Neural progenitor cell (in vitro differentiated cells): ENCODE measurements at regions not wholly inside any gene's neighbourhood (a gene's known extent, or its start where the extent isn't known, plus 50 kb on each side); places are given as distances from the start of the nearest gene placed in this dataset.
"Not testable (repeated sequence)": the region's sequence is repeated elsewhere in the genome, so short reads cannot be mapped to it uniquely, and the experiment has no call there.

Experiments
- DNase-seq: peaks from one replicate; pipeline ENCODE4 v3.0.0-alpha.2; 2016; ENCODE audit warnings: low spot score
- H2AFZ ChIP-seq: fragments of 200-600 bp; sonication (generic); replicated peaks from 2 replicates; pipeline ENCODE4 v1.6.1; 2016; ENCODE audit warnings: antibody characterized with exemption
- H3F3A ChIP-seq: fragments of 200-600 bp; sonication (generic); 2 replicates; pipeline ENCODE4 v1.6.1; 2016; ENCODE audit warnings: antibody characterized with exemption, low read depth
- H3K27ac ChIP-seq: fragments of 200-600 bp; sonication (generic); 2 replicates; pipeline ENCODE4 v1.5.1; 2016; ENCODE audit warnings: mild to moderate bottlenecking
- H3K27me3 ChIP-seq: fragments of 200-600 bp; sonication (generic); 2 replicates; pipeline ENCODE4 v1.6.1; 2016; ENCODE audit warnings: mild to moderate bottlenecking, moderate library complexity
- H3K36me3 ChIP-seq: fragments of 200-600 bp; sonication (generic); 2 replicates; pipeline ENCODE4 v1.5.1; 2016
- H3K4me1 ChIP-seq: fragments of 200-600 bp; sonication (generic); 2 replicates; pipeline ENCODE4 v1.6.1; 2016; ENCODE audit warnings: mixed run types
- H3K4me2 ChIP-seq: fragments of 200-600 bp; sonication (generic); 2 replicates; pipeline ENCODE4 v1.6.1; 2016
- H3K4me3 ChIP-seq: fragments of 200-600 bp; sonication (generic); 2 replicates; pipeline ENCODE4 v1.5.1; 2016
- H3K79me2 ChIP-seq: fragments of 200-600 bp; sonication (generic); 2 replicates; pipeline ENCODE4 v1.6.1; 2016; ENCODE audit warnings: low read depth
- H3K9ac ChIP-seq: fragments of 200-600 bp; sonication (generic); 2 replicates; pipeline ENCODE4 v1.6.1; 2016
- H3K9me3 ChIP-seq: fragments of 200-600 bp; sonication (generic); 2 replicates; pipeline ENCODE4 v1.5.1; 2016; ENCODE audit warnings: low read depth
- H4K20me1 ChIP-seq: fragments of 200-600 bp; sonication (generic); 2 replicates; pipeline ENCODE4 v1.6.1; 2016; ENCODE audit warnings: low read depth
- H3K27ac Mint-ChIP-seq: 3 replicates; pipeline ENCODE4 v1.8.0; 2021; ENCODE audit warnings: mixed read lengths
- H3K27me3 Mint-ChIP-seq: 2 replicates; pipeline ENCODE4 v1.8.0; 2022; ENCODE audit warnings: low read depth, mild to moderate bottlenecking, inconsistent platforms, moderate library complexity, mixed read lengths; ENCODE audit not compliant: insufficient read depth
- H3K36me3 Mint-ChIP-seq: 3 replicates; pipeline ENCODE4 v1.8.0; 2021; ENCODE audit warnings: mixed read lengths
- H3K4me1 Mint-ChIP-seq: 3 replicates; pipeline ENCODE4 v1.8.0; 2021; ENCODE audit warnings: mixed read lengths
- H3K4me3 Mint-ChIP-seq: 3 replicates; pipeline ENCODE4 v1.8.0; 2021; ENCODE audit warnings: mild to moderate bottlenecking, moderate library complexity, mixed read lengths
- H3K9me3 Mint-ChIP-seq: 3 replicates; pipeline ENCODE4 v1.8.0; 2020; ENCODE audit warnings: mixed read lengths
- EZH2 ChIP-seq: fragments of 200-600 bp; sonication (generic); IDR thresholded peaks from 2 replicates; pipeline ENCODE4 v1.6.1; 2017; ENCODE audit warnings: antibody characterized with exemption, mild to moderate bottlenecking, moderate library complexity
- EZH2phosphoT487 ChIP-seq: fragments of 200-600 bp; sonication (generic); IDR thresholded peaks from 2 replicates; pipeline ENCODE4 v1.6.1; 2017; ENCODE audit warnings: antibody characterized with exemption
- TF ChIP-seq, protein P1 (sequence below): fragments of 200-600 bp; sonication (generic); IDR thresholded peaks from 2 replicates; pipeline ENCODE4 v1.5.1; 2017; ENCODE audit warnings: antibody characterized with exemption, mild to moderate bottlenecking

DNA sequence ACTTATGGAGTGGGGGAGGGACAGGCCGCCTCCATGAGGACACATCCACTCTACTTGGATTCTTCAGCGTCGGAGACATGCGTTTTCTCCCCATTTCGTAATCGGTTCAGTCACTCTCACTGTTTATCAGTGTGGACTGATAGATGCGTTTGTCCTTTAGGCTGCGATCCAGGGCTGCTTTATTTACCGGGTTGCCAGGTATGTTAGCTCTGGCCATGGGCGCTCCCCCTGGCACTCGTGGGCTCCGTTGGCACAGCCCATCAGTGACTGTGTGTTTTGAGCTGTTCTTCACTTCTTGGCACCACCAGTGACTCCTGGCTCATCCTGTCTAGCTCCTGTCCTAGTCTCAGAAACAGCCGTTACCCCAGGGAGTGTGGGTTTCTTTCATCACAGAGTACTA is 1203.3 kb downstream of the BRD1 start:
- no peak overlapping the region for H3K9ac ChIP-seq
- no peaks in the 10 kb centered on the region for H3K9me3 ChIP-seq
- peaks cover 4% of the 10 kb centered on the region for H3K27me3 Mint-ChIP-seq
- peaks cover 2% of the 10 kb centered on the region for H3F3A ChIP-seq
- H3K4me3 Mint-ChIP-seq, result no peak overlapping the region
- H3K79me2 ChIP-seq, result peaks cover 16% of the 10 kb centered on the region
- no peak for TF ChIP-seq EZH2phosphoT487
- TF ChIP-seq, protein P1, sequence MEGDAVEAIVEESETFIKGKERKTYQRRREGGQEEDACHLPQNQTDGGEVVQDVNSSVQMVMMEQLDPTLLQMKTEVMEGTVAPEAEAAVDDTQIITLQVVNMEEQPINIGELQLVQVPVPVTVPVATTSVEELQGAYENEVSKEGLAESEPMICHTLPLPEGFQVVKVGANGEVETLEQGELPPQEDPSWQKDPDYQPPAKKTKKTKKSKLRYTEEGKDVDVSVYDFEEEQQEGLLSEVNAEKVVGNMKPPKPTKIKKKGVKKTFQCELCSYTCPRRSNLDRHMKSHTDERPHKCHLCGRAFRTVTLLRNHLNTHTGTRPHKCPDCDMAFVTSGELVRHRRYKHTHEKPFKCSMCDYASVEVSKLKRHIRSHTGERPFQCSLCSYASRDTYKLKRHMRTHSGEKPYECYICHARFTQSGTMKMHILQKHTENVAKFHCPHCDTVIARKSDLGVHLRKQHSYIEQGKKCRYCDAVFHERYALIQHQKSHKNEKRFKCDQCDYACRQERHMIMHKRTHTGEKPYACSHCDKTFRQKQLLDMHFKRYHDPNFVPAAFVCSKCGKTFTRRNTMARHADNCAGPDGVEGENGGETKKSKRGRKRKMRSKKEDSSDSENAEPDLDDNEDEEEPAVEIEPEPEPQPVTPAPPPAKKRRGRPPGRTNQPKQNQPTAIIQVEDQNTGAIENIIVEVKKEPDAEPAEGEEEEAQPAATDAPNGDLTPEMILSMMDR, result no peak
- TF ChIP-seq EZH2, result no peak
- no peaks in the 10 kb centered on the region for H3K36me3 ChIP-seq
- H3K4me1 Mint-ChIP-seq, result peaks cover 34% of the 10 kb centered on the region
- H2AFZ ChIP-seq, result no peak overlapping the region
- peaks cover 4% of the 10 kb centered on the region for H3K36me3 Mint-ChIP-seq
- no peak overlapping the region for H3K27ac ChIP-seq
- H3K27me3 ChIP-seq, result no peaks in the 10 kb centered on the region
- H4K20me1 ChIP-seq, result peaks cover 27% of the 10 kb centered on the region
- no peak overlapping the region for H3K4me3 ChIP-seq
- H3K9me3 Mint-ChIP-seq, result no peaks in the 10 kb centered on the region
- no peak overlapping the region for H3K4me2 ChIP-seq
- peak overlapping the region; percentile 53 for H3K27ac Mint-ChIP-seq
- no peak for DNase-seq
- H3K4me1 ChIP-seq, result peaks cover 23% of the 10 kb centered on the region

DNA sequence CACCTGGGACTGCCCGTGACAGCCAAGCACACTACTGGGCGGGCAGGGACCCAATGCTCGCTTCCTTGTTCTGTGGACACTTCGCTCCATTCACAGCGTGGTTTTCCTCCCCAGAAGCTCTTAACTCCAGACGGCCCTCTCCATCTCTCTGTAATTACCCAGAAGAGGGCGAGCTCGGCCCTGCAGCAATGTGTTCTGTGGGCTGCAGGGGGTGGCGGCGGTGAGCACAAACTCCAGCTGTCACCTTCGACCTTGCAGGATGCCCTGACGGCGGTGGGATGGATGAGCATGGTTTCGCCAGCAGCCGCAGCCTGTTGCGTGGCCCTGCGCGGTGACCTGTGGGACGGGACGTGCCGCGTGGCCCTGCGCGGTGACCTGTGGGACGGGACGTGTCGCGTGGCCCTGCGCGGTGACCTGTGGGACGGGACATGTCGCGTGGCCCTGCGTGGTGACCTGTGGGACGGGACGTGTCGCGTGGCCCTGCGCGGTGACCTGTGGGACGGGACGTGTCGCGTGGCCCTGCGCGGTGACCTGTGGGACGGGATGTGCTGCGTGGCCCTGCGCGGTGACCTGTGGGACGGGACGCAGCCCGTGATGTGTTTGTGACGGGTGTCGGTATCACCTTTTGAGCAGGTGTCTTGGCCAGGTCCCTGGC is 1204.7 kb downstream of the BRD1 start:
- no peaks in the 10 kb centered on the region for H3F3A ChIP-seq
- Mint-ChIP-seq H3K9me3 (no peaks in the 10 kb centered on the region), H3K4me3 (no peak overlapping the region), H3K27ac (no peak overlapping the region), H3K27me3 (peaks cover 7% of the 10 kb centered on the region), H3K4me1 (peaks cover 28% of the 10 kb centered on the region), H3K36me3 (peaks cover 4% of the 10 kb centered on the region)
- H3K27ac ChIP-seq, result no peak overlapping the region
- no peak overlapping the region for H3K4me3 ChIP-seq
- H3K27me3 ChIP-seq, result no peaks in the 10 kb centered on the region
- no peaks in the 10 kb centered on the region for H3K9me3 ChIP-seq
- no peaks in the 10 kb centered on the region for H3K36me3 ChIP-seq
- H3K4me1 ChIP-seq, result peaks cover 10% of the 10 kb centered on the region
- no peak overlapping the region for H3K4me2 ChIP-seq
- peaks cover 10% of the 10 kb centered on the region for H3K79me2 ChIP-seq
- no peak overlapping the region for H3K9ac ChIP-seq
- no peak for DNase-seq
- H4K20me1 ChIP-seq, result peaks cover 21% of the 10 kb centered on the region
- TF ChIP-seq EZH2, result no peak
- TF ChIP-seq, protein P1, result no peak
- no peak for TF ChIP-seq EZH2phosphoT487
- H2AFZ ChIP-seq, result no peak overlapping the region

DNA sequence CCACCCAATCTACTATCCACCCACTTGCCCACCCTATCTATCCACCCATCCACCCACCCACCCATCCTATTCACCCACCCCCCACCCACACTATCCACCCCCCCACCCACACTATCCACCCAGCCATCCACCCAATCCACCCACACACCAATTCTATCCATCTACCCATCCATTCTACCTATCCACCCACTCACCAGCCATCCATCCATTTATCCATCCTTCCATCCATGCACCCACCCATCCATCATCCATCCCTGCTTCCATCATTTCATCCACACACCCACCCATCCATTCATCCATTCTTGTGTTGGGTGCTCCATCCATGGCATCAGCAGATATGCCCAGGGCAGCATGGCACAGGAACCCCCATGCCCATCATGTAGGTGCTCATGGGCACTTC is 1206.6 kb downstream of the BRD1 start:
- Histone ChIP-seq H3K9me3 (no peaks in the 10 kb centered on the region), H3K79me2 (no peaks in the 10 kb centered on the region), H3F3A (no peaks in the 10 kb centered on the region), H3K4me1 (peaks cover under 1% of the 10 kb centered on the region), H3K4me2 (no peak overlapping the region), H3K9ac (no peak overlapping the region), H2AFZ (no peak overlapping the region), H3K36me3 (no peaks in the 10 kb centered on the region), H4K20me1 (peaks cover 14% of the 10 kb centered on the region), H3K27ac (no peak overlapping the region), H3K4me3 (no peak overlapping the region), H3K27me3 (no peaks in the 10 kb centered on the region)
- peaks cover 7% of the 10 kb centered on the region for H3K27me3 Mint-ChIP-seq
- H3K27ac Mint-ChIP-seq, result no peak overlapping the region
- H3K9me3 Mint-ChIP-seq, result no peaks in the 10 kb centered on the region
- H3K4me1 Mint-ChIP-seq, result peaks cover 17% of the 10 kb centered on the region
- no peak overlapping the region for H3K4me3 Mint-ChIP-seq
- TF ChIP-seq, protein P1, result no peak
- TF ChIP-seq EZH2phosphoT487, result no peak
- TF ChIP-seq EZH2, result no peak
- peaks cover under 1% of the 10 kb centered on the region for H3K36me3 Mint-ChIP-seq
- DNase-seq, result no peak

DNA sequence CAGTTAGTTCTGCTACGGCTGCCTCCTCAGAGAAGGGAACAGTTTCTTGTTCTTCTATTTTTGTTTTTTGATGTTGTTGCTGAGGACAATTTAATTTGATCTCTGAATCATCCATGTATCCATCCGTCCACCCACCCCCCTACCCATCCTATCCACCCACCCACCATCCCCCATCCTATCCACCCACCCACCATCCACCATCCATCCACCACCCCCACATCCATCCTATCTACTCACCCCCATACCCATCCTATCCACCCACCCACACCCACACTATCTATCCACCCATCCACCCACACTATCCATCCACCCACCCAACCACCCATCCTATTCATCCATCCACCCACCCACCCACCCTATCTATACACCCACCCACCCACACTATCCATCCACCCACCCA is 1207.2 kb downstream of the BRD1 start:
- not testable (repeated sequence) for H4K20me1 ChIP-seq, H3K36me3 ChIP-seq, H3K27ac Mint-ChIP-seq, H3K4me3 Mint-ChIP-seq, H3K9me3 Mint-ChIP-seq, H3K4me3 ChIP-seq, H3K4me1 ChIP-seq, DNase-seq, H3K36me3 Mint-ChIP-seq, H2AFZ ChIP-seq, H3F3A ChIP-seq, H3K4me2 ChIP-seq, H3K27me3 Mint-ChIP-seq, H3K27me3 ChIP-seq, H3K27ac ChIP-seq, H3K9me3 ChIP-seq, H3K79me2 ChIP-seq, H3K9ac ChIP-seq
- peaks cover 10% of the 10 kb centered on the region for H3K4me1 Mint-ChIP-seq
